ENCODE measurements at regions not wholly inside any gene's neighbourhood (a gene's known extent, or its start where the extent isn't known, plus 50 kb on each side); places are given as distances from the start of the nearest gene placed in this dataset.
"Not testable (repeated sequence)": the region's sequence is repeated elsewhere in the genome, so short reads cannot be mapped to it uniquely, and the experiment has no call there.

DNA sequence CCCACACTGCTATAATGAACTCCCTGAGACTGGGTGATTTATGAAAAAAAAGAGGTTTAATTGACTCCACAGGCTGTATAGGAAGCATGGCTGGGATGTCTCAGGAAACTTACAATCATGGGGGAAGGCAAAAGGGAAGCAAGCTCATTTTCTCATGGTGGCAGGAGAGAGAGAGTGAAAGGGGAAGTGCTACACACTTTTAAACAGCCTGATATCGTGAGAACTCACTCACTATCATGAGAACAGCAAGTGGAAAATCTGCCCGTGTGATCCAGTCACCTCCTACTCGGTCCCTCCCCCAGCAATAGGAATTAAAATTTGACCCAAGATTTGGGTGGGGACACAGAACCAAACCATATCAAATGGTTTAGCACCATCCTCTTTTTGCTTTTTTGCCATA is 116.6 kb upstream of the CEP162 start:
- no peak for DNase-seq

- DNase-seq, result no peak
These were observed 113.0 kb upstream of the CEP162 start for GRCh38 chr6:84340422-84340821.

DNA sequence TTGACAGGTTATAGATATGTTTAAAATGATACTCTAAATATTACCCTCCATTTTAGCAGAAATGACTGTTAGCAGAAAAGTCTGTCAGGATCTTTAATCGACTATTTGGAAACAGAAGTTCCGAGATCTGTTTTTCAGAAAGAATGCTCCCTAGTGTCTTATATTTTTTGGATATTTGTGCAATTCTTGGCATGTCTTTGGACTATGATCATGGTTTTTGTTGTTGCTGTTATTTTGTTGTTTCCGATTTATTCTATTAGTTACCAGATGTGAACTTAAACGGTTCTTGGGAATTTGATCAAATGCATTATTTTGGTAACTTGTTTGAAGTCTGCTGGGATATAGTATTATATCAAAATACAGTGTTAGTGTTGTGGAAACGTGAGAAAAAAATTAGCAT is 106.4 kb upstream of the CEP162 start:
- no peak for DNase-seq

DNA sequence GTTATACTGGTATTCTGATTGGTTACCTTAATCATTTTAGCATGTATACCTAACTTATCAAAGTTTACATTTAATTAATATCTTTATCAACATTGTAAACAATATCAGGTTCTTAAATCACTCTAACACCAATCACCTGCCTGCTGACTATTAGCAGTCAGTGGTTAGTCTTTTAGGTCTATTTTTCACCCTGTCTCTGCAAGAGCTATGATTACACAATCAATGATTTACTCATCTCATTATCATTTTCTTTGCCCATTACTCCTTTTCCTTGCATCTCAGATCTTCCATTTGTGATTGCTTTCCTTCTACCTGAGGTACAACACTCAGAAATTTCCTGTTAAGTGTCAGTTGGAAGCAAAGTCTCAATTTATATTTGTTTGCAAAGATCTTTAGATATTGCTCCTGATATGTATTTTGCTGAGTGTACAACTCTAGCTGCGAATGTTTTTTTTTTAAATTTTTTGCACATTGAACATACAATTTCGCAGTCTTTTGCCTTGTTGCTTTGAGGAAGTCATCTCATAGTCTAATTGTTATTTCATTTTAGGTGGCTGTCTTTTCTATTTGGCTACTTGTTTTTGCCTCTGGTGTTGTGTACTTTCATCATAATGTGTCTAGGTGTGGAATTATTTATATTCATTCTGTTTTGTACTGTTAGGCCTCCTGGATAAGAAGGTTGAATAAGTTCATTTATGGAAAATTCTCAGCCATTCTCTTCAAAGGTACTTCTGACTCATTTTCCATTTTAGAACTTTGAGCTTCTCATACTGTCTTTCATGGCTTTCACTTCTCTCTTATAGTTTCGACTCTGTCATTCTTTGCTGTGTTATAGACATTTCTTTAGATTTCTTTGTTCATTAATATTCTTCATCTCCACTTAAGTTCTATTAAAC is 104.9 kb upstream of the CEP162 start:
- DNase-seq, result no peak

GRCh38 chr6:84330325-84330724 is 102.9 kb upstream of the CEP162 start:
- DNase-seq, result no peak

GRCh38 chr6:84329516-84329915 is 102.1 kb upstream of the CEP162 start:
- no peak for DNase-seq

- DNase-seq, result no peak
These were observed 101.6 kb upstream of the CEP162 start for GRCh38 chr6:84329077-84329476.

DNA sequence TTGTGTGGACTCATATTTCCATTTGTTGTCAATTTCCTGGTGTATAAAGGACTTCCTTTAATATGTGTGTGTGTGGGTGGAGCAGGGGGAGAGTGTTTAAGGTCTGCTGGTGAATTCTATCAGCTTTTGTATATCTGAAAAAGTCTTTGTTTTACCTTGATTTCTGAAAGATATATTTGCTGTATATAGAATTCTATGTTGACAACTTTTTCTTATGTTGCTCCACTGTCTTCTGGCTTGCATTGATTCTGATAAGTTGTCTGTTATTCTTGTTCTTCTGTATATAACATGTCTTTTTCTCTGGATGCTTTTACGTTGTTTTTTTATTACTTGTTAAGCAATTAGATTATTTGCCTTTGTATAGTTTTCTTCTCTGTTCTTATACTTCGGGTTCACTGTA is 90.0 kb upstream of the CEP162 start:
- DNase-seq, result no peak

GRCh38 chr6:84314377-84314898 is 87.0 kb upstream of the CEP162 start:
- no peak for DNase-seq

GRCh38 chr6:84309336-84309735 is 81.9 kb upstream of the CEP162 start:
- DNase-seq, result no peak

GRCh38 chr6:84304881-84305280 is 77.4 kb upstream of the CEP162 start:
- DNase-seq, result no peak

- not testable (repeated sequence) for DNase-seq
These were observed 63.6 kb upstream of the CEP162 start for GRCh38 chr6:84291033-84291432.

DNA sequence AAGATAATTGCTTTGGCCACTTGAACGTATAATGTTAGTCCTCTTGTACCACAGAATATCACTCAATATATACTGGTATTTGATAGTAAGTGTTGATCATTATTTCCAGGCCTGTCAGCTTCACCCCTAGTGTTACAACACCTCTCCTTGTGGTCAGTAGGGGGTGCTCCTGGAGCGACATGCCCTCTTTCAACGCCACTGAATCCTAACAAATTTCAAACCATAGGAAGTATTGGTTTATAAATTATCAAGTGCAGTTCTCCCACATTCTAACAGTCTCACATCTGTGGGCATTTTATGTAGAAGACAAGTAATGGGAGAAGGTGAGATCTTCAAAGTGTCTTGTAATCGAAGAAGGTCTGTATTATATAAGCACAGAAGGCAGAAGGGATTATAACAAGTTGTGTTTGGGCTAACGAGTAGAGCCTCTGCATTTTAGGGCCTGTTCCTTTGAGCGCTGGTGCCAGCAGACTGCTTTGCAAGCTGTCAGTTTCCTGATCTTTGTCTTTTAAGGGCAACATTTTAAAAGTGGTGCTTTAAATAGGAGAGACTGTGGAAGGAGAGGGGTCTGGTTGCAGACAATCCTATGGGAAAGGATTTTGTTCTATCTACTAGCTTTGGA is 57.1 kb upstream of the CEP162 start:
- no peak for DNase-seq

GRCh38 chr6:84282550-84282949 is 55.1 kb upstream of the CEP162 start:
- DNase-seq, result peak; percentile 37

DNA sequence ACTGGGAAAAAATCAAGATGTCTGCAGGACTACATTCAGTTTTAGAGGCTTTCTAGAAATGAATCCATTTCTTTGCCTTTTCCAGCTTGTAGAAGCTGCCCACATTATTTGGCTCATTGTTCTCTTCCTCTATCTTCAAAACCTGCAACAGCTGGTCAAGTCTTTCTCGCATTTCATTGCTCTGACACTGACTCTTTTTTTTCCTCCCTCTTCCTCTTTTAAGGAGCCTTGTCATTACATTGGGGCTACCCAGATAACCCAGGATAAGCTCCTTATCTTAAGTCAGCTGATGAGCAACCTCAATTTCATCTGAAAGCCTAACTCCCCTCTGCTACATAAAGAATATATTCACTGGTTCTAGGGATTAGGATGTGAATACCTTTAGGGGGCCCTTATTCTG is 53.2 kb upstream of the CEP162 start:
- DNase-seq, result no peak

GRCh38 chr6:84280030-84280429 is 52.6 kb upstream of the CEP162 start:
- DNase-seq, result no peak

- DNase-seq, result no peak
These were observed 51.0 kb upstream of the CEP162 start for GRCh38 chr6:84278321-84278998.

Measured in NCI-H2029 treated with DMSO at 0.1 percent for 48 hours (cell line).